Keratinocyte (primary cell): ENCODE measurements at regions not wholly inside any gene's neighbourhood (a gene's known extent, or its start where the extent isn't known, plus 50 kb on each side); places are given as distances from the start of the nearest gene placed in this dataset.

Experiments
- CTCF ChIP-seq, 3 experiments: IDR thresholded peaks in 1 of 3; conservative IDR thresholded peaks in 1 of 3; optimal IDR thresholded peaks in 1 of 3; 2 replicates in 2 of 3; 3 replicates in 1 of 3; pipeline versions ENCODE3 to v1.5.1; 2011; ENCODE audit warnings: low read length in 3 of 3, mild to moderate bottlenecking in 3 of 3, moderate library complexity in 2 of 3, control low read depth in 1 of 3, inconsistent platforms in 1 of 3; ENCODE audit not compliant: insufficient read depth in 2 of 3; ENCODE audit errors: extremely low read depth in 1 of 3
- EZH2 ChIP-seq: IDR thresholded peaks from one replicate; pipeline ENCODE4 v1.6.1; 2012; ENCODE audit warnings: inconsistent platforms, mild to moderate bottlenecking, low read length, moderate library complexity

- TF ChIP-seq CTCF (optimal IDR thresholded peaks at IDR 0.05 in 1 of 3, IDR thresholded peaks at IDR 0.05 in 1 of 3, conservative IDR thresholded peaks at IDR 0.05 in 1 of 3; ENCODE audit: extremely low read depth in 1 of 3, insufficient read depth in 2 of 3, low read length in 3 of 3), result no peak
- TF ChIP-seq EZH2, result no peak
These were observed 77.7 kb upstream of the ADAMTS2 start for GRCh38 chr5:179422908-179423481.
